ENCODE measurements at regions not wholly inside any gene's neighbourhood (a gene's known extent, or its start where the extent isn't known, plus 50 kb on each side); places are given as distances from the start of the nearest gene placed in this dataset.
"Not testable (repeated sequence)": the region's sequence is repeated elsewhere in the genome, so short reads cannot be mapped to it uniquely, and the experiment has no call there.

DNA sequence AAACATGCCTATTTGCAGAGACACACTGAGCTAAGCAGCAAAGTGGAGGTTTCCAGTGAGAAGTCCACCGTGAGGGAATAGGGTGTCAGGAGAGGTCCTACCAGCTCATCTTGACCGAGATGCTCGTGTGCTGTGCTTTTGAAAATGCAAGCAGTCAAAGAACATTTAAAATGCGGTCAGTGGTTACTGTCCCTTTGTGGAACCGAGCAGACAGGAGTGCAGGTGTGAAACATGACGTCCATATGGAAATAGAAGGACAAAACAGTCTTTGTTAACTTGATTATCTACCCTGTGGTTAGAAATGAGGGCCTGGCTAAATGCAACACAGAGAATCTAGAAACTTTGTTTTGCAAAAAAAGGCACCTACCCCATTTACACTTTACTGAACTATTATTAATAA is 473.3 kb downstream of the SPATA31A6 start:
- not testable (repeated sequence) for DNase-seq

DNA sequence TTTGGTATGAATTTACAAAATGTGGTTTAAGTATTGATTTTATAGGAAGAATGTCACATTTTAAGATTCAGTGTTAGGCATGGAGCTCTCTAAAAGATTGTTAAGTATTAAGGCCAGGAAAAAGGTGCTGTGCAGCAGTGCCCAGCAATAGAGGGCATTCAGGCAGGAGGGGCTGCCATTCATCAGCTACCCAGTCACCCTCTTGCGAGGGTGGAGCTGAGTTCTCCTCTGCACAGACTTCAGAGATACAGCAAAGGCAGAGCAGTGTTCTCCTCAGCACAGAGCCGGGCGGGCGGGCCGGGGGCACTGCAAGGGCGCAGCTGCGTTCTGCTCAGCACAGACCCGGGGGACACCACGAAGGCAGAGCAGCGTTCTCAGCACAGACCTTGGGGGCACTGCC is 474.0 kb downstream of the SPATA31A6 start:
- not testable (repeated sequence) for DNase-seq

DNA sequence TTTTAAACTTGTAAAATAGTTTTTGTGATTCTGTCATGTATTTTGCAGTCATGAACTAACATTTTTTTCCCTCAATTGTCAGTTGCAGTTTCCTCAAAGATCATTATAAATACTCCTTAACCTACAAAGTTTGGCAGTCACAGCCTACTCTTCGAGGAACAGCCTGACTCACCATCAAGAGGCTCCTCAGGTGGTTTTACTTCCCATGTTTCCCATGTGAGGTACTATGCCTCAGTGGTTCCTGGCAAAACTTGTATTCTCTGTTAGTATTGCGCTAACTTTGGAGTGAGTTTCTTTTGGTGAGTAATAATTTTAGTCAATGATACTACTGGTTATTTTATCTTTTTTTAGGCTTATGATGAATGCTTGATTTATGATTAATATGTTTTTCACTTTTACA is 513.7 kb downstream of the SPATA31A6 start:
- not testable (repeated sequence) for DNase-seq

DNA sequence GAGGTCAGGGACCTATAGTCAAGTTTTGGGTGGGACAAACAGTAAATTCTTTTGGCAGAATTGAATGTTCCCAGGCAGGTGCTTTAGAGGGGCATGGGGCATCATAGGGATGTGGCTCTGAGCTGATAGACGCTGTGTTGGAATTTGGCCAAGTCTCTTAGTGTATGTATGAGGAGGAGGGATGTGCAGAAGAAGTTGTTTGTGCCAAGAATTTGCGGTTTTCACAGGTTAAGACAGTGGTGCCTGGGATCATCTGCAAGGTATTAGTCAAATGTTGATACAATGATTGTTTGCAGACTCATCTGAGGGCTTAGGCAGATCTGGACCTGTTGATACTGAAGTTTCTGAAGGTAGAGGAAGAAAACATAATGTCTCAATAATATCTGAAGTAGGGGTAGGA is 519.4 kb downstream of the SPATA31A6 start:
- not testable (repeated sequence) for DNase-seq

DNA sequence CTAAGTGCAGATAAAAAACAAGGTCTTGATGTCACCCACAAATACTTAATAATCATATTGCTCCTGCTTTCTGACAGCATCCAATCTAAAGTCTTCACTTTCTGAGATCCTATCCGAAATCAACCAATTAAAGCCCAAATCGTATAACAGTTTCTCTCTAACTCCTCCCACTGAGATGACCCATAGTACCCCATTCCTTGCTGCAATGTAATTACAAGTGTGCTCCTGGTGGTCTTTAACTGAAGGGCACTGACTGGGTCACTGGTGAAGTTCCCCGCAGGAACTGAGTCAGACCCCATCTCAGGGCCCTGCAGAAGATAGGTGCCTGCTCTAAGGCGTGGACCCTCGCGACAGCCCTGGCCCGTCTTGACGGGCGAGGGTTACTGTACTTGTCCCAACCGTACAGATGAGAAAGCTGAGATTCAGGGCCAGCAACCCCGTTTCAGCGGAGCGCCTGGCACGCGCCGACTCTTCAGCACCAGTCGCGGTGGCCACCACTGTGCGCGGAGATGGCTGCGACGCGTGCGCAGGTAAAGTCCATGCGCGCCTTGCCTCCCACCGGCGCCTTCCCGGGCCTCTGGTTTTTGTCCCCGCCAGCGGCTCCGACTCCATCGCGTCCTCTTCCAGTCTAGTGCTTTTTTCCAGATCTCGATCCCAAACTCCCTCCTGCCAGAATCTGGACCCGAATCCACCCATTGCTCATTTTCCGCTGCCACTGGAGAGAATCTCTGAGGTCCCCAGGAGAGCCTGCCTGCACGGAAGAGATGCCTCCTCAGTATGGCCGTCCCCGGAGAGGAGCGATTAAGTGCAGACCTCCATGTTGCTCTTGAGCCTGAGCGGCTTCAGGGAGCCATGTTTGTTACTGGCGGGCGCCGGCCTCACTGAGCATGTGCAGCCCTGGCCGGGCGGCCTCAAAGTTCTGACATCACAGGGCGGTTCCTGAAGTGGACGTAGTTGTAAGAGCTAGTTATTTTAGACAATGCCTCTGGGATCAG is 541.7 kb downstream of the SPATA31A6 start:
- not testable (repeated sequence) for DNase-seq

DNA sequence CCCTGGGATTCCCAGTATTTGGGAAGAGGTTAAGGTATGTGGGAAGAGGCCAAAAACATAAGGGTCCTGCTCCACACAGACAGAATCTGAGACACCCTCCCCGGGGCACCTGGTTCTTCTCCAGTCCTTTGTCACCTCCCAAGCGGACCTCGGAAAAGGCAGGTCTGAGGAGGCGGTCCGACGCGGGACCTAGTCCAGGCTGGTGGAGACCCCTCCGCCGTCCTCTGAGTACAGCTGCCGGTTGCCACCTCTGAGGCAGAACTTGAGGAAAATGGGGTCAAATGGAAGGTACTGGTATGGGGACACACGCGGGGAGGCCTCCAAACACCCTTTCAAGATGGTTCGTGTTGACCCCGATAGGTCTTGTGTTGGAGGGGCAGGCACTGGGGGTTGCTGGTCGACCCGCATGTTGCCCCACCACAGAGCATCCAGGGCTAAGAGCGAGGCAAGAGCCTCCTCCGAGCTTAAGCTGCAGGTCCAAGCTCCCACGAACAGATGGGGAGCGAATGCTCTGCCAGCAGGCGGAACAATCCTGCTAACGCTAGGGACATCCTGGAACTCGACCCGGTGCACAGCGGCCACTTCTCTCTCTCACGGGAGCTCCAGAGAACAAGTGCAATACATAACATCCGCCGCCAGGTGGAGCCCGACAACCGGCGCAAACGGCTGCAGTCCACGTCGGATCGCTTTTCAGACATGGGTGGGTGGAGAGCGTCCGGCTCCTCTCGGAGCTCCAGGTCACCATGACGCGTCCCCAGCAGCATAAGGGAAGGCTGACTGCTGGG is 559.8 kb downstream of the SPATA31A6 start:
- peak; percentile 14 for DNase-seq

DNA sequence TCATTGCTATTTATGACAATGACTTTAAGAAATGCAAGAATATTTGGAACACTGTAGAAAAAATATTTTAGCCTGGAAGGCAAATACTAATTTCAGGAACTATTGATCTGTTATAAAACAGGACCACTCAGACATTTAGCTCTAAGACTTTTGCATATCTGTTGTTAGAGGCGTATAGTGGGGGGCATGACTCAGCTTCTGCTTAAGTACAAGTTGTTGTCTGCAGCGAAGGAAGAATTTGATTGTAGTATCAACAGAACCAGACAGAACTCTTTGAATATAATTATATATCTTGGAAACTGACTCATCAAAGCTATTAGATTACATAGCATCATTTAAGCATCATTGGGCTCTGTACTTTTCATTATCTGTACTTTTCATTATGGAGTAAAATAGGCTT is 573.8 kb downstream of the SPATA31A6 start:
- not testable (repeated sequence) for DNase-seq

DNA sequence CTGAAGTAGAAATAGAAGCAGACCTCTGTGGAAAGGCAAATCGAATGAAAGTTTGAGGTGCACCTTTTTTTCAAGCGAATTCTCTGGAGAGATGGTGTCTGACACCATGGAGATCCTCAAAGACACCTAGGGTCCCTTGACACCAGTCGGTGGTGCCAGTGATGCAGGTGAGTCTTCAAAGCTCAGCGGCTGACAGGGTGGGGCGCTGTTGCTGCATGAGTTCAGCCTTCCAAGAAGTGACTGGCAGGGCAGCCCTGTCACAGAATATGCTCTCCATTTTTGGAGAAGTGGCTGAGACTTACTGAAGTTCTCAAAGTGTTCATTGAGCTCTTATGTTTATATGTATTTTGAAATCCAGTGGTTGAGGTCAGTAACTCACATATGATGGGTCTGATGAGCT is 575.9 kb downstream of the SPATA31A6 start:
- not testable (repeated sequence) for DNase-seq

DNA sequence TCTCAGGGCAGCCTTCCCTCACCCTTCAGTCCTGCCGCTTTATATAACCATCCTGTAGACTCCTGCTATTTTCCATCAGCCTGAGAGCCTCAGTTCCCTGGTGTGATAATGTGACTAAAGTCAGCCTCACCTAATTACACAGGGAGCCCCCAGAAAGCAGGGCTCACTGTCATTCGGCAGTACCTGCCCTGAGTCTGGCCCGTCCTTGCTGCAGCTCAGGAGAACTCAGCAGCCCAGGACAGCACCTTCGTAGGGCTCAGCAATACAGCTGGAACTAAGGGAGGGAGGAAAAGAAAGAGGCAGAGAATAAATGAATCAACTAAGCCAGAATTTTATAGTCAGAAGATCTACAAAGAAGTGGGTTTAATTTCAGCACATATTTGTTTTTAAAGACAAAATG is 598.7 kb downstream of the SPATA31A6 start:
- DNase-seq: not testable (repeated sequence)

DNA sequence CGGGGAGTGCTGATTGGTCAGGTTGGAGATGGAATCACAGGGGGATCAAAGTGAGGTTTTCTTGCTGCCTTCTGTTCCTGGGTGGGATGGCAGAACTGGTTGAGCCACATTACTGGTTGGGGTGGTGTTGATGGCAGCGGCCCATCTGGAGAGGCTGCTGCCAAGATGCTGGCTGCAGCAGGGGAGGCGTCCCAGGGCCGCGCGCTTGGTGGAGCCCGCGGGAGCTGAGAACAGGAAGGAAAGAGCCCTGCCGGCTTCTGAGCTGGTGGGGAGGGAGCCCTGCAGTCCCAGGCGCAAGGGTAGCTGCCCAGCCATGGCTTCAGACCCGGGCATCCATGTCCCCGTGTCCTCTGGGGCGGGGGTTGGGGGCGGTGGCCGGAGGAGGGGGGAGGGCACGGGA is 609.3 kb downstream of the SPATA31A6 start:
- not testable (repeated sequence) for DNase-seq

DNA sequence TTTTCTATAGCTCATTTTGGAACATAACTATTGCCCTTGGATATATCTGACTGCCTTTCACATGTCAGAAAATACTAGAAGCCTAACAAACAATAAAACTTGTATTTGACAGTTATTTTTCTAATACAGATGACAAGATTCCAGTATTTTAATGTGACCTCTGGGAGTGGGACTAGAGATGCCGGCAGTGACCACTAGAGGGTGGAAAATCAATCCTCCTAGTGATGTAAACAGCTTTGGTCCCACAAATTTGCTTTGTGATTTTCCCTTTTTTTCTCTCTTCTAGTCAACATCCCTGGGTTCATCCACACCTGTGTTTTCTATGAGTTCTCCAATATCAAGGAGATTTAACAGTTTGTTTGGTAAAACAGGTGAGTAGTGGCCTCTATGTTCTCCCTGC is 615.1 kb downstream of the SPATA31A6 start:
- not testable (repeated sequence) for DNase-seq

DNA sequence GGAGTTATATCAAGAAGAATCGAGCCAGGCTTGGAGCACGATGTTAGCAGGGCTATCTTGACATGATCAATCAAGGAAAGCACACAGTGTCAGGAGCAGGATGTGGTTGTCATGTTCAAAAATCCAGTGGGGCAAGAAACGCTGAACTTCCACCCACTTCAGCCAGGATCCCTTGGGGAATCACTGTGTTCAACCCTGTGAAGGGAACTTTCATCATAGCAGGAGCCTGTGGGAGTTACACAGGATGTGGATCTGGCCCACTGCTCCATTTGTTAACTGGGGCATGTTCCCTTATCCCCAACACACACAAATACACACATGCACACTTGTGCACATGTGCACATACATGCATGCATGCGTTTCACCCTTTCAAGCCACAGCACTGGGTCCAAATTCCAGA is 619.3 kb downstream of the SPATA31A6 start:
- DNase-seq: not testable (repeated sequence)

DNA sequence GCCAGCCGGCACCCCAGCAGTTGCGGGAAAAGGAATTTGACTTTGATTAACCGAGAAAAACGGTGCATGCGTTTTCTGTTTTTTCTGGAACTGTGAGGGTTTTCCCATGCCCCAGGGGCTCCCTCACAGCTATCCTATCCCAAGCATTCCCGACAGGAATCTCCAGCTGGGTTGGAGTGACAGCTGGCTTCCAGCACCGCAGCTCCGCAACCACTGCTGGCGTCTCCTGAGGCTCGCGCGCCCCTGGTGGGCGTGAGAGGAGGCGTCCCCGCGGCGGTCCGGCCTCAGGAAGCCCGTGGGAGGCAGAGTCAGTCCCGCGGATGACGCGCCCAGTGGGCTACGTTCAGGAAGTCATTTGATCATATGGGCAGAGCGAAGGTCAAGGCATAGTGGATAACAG is 623.2 kb downstream of the SPATA31A6 start:
- DNase-seq: not testable (repeated sequence)

DNA sequence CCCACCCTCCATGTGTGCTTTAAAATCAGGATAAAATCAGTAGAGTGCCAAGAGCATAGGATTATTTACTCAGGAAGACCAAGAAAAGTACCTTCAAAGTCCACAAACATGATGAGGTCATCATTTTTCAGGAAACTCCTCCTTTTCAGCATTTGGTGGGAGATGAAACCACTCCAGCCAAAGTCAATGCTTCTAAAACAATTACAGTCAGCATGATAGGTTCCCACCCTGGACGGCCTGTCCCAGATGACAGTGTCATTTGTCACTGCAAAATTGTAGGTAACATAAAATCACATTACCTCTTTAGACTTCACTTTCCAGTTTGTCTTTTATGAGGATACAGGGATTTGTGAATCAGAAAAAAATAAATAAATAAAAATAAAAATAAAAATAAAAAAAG is 638.0 kb downstream of the SPATA31A6 start:
- DNase-seq: not testable (repeated sequence)

DNA sequence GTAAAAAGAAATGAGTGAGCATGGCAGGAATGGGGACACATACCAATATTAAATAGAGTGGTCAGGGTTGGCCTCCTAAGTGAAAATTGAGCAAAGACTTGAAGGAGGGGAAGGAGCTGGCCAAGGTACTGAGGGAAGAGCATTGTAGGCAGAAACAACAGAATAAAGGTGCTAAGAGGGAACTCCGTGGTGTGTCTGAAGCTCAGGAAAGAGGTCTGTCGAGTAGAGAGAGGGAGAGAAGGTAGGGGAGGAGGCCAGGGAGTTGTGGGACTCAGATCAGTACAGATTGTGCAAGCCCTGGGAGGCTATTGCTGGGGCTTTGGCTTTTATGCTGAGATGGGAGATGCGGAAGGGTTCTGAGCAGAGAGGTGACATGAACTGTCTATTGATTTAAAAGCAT is 664.7 kb downstream of the SPATA31A6 start:
- not testable (repeated sequence) for DNase-seq

DNA sequence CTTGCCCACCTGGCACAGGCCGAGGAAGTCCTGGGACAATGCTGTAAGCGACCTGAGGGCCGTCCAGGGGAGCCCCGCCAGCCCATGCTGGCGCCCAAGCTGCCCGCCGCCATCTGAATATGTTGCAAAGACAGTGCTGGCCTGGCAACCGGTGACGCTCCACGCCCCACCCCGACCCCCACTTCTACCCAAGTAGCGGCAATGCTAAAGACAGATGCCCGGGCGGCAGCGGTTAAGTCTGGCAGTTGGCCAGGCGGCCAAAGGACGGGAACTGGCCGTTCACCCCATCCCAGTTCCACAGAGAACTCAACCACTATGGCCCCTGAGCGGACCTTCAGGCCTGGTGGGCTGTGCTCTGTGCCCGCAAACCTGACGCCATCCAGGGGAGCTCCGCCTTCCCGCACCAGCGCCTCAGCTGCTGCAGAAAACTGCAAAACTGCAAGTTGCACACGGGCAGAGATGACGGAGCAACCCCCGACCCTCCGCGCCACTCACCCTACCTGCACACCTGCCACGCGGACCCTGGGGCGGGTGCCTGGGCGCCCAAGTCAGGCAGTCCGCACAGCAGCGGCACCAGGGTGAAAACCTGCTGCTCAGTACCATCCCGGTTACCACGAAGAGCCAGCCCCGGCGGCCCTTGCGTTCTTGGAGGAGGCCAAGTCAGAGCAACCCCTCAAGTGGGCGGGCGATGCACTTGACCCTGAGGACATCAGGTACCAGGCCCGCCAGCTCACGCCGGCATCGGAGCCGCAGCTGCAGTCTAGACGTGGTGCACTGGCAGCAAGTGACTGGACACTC is 667.6 kb downstream of the SPATA31A6 start:
- not testable (repeated sequence) for DNase-seq

DNA sequence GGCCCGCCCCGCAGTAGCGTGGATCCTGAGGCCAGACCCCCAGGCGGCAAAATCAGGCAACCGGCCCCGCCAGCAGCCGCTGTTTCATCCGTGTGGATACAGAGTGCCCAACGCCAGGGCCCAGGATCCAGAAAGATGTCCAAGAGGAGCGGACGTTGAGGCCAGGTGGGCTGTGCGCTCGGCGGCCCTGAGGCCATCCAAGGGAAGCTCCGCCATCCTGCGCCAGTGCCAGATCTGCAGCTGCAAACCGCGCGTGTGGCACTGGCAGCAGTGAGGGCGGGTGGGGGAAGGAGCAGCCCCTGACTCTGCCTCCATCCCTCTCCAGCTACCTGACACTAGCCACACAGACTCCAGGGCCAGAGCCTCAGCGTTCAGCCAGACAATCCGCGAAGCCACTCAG is 668.2 kb downstream of the SPATA31A6 start:
- DNase-seq: not testable (repeated sequence)

DNA sequence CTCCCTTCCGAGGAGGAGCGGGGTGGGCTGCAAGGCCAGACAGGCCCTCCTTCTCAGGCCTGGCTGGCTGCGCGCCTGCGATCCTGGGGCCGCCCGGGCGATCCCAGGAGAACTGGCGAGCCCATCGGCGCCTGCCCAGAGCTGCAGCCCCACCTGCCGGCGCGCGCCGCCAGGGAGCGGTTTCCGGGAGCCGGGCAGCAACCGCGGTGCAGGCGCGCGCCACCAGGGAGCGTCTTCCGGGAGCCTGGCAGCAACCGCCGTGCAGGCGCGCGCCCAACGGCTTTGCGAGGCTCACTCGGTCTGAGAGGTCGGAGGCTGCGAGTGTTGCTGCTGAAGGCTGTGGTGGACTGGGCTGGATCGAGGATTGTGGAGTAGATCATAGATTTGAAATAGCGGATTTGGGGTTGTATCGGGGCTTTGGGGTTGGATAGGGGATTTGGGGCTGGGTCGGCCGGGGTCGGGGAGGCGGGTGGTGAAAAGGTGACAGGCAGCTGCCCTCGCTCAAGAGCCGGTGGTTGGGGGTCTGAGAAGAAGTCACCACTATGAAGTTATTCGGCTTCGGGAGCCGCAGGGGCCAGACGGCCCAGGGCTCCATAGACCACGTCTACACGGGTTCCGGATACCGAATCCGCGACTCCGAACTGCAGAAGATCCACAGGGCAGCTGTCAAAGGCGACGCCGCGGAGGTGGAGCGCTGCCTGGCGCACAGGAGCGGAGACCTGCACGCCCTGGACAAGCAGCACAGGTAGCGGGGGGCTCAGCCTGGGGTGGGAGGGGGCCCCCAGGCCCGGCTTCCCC is 668.9 kb downstream of the SPATA31A6 start:
- not testable (repeated sequence) for DNase-seq

DNA sequence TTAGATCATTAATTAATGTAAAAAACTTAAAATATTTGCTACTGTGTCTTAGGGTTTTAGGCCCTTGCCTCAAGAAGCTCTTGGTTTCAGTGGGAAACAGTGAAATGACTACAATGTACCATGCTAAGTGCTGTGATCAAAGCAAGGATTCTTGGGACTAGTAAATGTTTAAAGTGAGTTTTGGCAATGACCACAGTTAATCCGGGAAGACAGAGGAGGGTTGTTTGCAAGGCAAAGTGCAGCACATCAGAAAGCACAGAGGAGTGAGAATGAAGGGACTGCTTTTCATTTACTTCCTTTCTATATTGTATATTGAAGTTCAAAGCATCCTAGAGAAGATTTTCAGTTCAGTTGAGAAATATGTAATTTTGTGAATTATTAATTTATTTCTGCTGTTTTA is 676.7 kb downstream of the SPATA31A6 start:
- not testable (repeated sequence) for DNase-seq

DNA sequence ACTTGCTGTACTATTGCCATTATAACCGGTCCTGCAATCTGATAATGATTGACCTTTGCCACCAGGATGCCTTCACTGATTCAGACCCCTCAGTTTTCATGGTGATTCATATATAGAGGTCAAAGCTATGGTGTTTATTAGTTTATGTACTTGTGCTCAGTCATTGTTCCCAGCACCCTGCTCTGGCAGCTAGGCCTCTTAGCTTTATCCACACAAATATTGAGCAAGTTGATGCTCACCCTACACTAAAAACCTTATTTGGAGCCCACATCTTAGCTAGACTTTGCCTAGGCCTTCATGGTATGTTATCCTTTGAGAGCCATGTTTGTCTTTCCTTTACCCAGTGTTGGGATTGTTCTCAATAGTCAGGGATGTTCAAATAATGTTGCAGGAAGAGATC is 679.0 kb downstream of the SPATA31A6 start:
- not testable (repeated sequence) for DNase-seq

All from NCI-H226 (cell line).